ENCODE measurements at regions not wholly inside any gene's neighbourhood (a gene's known extent, or its start where the extent isn't known, plus 50 kb on each side); places are given as distances from the start of the nearest gene placed in this dataset.
"Not testable (repeated sequence)": the region's sequence is repeated elsewhere in the genome, so short reads cannot be mapped to it uniquely, and the experiment has no call there.

GRCh38 chr19:29154163-29154562, 58.8 kb downstream of the UQCRFS1 start:
- Histone ChIP-seq H3K36me3 (ENCODE audit: control insufficient read depth in 4 of 4, insufficient read depth in 4 of 4, low read length in 3 of 4) (no peaks in the 10 kb centered on the region), H3K9me3 (ENCODE audit: control extremely low read depth in 1 of 5, control insufficient read depth in 4 of 5, insufficient read depth in 2 of 5, low read depth in 1 of 5, low read length in 4 of 5) (peaks cover 3 to 31% (median 10%) of the 10 kb centered on the region in 5 experiments), H3K4me1 (ENCODE audit: control extremely low read depth in 1 of 4, control insufficient read depth in 4 of 4, insufficient read depth in 4 of 4, low read length in 3 of 4) (no peaks in the 10 kb centered on the region), H3K27ac (ENCODE audit: insufficient read depth in 1 of 2, low read depth in 1 of 2, low read length in 2 of 2, poor library complexity in 1 of 2, severe bottlenecking in 2 of 2) (no peak overlapping the region), H3K4me3 (ENCODE audit: control insufficient read depth in 1 of 7, extremely low read depth in 1 of 7, insufficient read depth in 4 of 7, low read depth in 2 of 7, low read length in 6 of 7) (no peak overlapping the region), H3K27me3 (replicated peaks in 2 of 5; ENCODE audit: control insufficient read depth in 4 of 5, insufficient read depth in 5 of 5, low read length in 4 of 5) (no peaks in the 10 kb centered on the region)
- 100% methylated on average over 1 of the region's 3 CpGs for WGBS (ENCODE audit: insufficient coverage)
- CTCF ChIA-PET: no interaction called here
- POLR2A ChIA-PET: no interaction called here
- no peak for DNase-seq

- no peaks in the 10 kb centered on the region for H3K36me3 ChIP-seq (ENCODE audit: control insufficient read depth in 4 of 4, insufficient read depth in 4 of 4, low read length in 3 of 4)
- 57% methylated on average over 4 of the region's 4 CpGs for WGBS (ENCODE audit: insufficient coverage)
- peaks cover 0 to 8% (median 3%) of the 10 kb centered on the region in 5 experiments for H3K9me3 ChIP-seq (ENCODE audit: control extremely low read depth in 1 of 5, control insufficient read depth in 4 of 5, insufficient read depth in 2 of 5, low read depth in 1 of 5, low read length in 4 of 5)
- ChIA-PET POLR2A (no interaction called here), CTCF (no interaction called here)
- H3K4me1 ChIP-seq (ENCODE audit: control extremely low read depth in 1 of 4, control insufficient read depth in 4 of 4, insufficient read depth in 4 of 4, low read length in 3 of 4): no peaks in the 10 kb centered on the region
- H3K4me3 ChIP-seq (ENCODE audit: control insufficient read depth in 1 of 7, extremely low read depth in 1 of 7, insufficient read depth in 4 of 7, low read depth in 2 of 7, low read length in 6 of 7): no peak overlapping the region
- DNase-seq: no peak
- no peak overlapping the region for H3K27ac ChIP-seq (ENCODE audit: insufficient read depth in 1 of 2, low read depth in 1 of 2, low read length in 2 of 2, poor library complexity in 1 of 2, severe bottlenecking in 2 of 2)
- H3K27me3 ChIP-seq (replicated peaks in 2 of 5; ENCODE audit: control insufficient read depth in 4 of 5, insufficient read depth in 5 of 5, low read length in 4 of 5): peaks cover 0 to 2% (median 0%) of the 10 kb centered on the region in 5 experiments
Measured at GRCh38 chr19:29145756-29146155, 67.2 kb downstream of the UQCRFS1 start.

DNA sequence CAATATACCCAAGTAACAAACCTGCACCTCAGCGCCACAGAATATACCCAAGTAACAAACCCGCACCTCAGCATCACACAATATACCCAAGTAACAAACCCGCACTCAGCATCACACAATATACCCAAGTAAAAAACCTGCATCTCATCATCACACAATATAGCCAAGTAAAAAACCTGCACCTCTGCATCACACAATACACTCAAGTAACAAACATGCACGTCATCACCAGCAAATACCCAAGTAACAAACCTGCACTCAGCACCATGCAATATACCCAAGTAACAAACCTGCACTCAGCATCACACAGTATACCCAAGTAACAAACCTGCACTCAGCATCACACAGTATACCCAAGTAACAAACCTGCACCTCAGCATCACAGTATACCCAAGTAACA, 69.8 kb downstream of the UQCRFS1 start:
- CTCF ChIA-PET: no interaction called here
- Histone ChIP-seq H3K4me3 (ENCODE audit: control insufficient read depth in 1 of 7, extremely low read depth in 1 of 7, insufficient read depth in 4 of 7, low read depth in 2 of 7, low read length in 6 of 7) (no peak overlapping the region), H3K27ac (ENCODE audit: insufficient read depth in 1 of 2, low read depth in 1 of 2, low read length in 2 of 2, poor library complexity in 1 of 2, severe bottlenecking in 2 of 2) (no peak overlapping the region), H3K27me3 (replicated peaks in 2 of 5; ENCODE audit: control insufficient read depth in 4 of 5, insufficient read depth in 5 of 5, low read length in 4 of 5) (peaks cover 0 to 2% (median 0%) of the 10 kb centered on the region in 5 experiments), H3K4me1 (ENCODE audit: control extremely low read depth in 1 of 4, control insufficient read depth in 4 of 4, insufficient read depth in 4 of 4, low read length in 3 of 4) (no peaks in the 10 kb centered on the region), H3K9me3 (ENCODE audit: control extremely low read depth in 1 of 5, control insufficient read depth in 4 of 5, insufficient read depth in 2 of 5, low read depth in 1 of 5, low read length in 4 of 5) (peaks cover 4 to 29% (median 20%) of the 10 kb centered on the region in 5 experiments), H3K36me3 (ENCODE audit: control insufficient read depth in 4 of 4, insufficient read depth in 4 of 4, low read length in 3 of 4) (no peaks in the 10 kb centered on the region)
- 93% methylated on average over 4 of the region's 4 CpGs for WGBS (ENCODE audit: insufficient coverage)
- POLR2A ChIA-PET: no interaction called here
- DNase-seq: no peak

GRCh38 chr19:29139227-29139626, 73.7 kb downstream of the UQCRFS1 start:
- ChIA-PET POLR2A (no interaction called here), CTCF (no interaction called here)
- Histone ChIP-seq H3K27me3 (replicated peaks in 2 of 5; ENCODE audit: control insufficient read depth in 4 of 5, insufficient read depth in 5 of 5, low read length in 4 of 5) (no peaks in the 10 kb centered on the region), H3K36me3 (ENCODE audit: control insufficient read depth in 4 of 4, insufficient read depth in 4 of 4, low read length in 3 of 4) (no peaks in the 10 kb centered on the region), H3K27ac (ENCODE audit: insufficient read depth in 1 of 2, low read depth in 1 of 2, low read length in 2 of 2, poor library complexity in 1 of 2, severe bottlenecking in 2 of 2) (no peak overlapping the region), H3K4me3 (ENCODE audit: control insufficient read depth in 1 of 7, extremely low read depth in 1 of 7, insufficient read depth in 4 of 7, low read depth in 2 of 7, low read length in 6 of 7) (no peak overlapping the region), H3K9me3 (ENCODE audit: control extremely low read depth in 1 of 5, control insufficient read depth in 4 of 5, insufficient read depth in 2 of 5, low read depth in 1 of 5, low read length in 4 of 5) (peaks cover 4 to 29% (median 20%) of the 10 kb centered on the region in 5 experiments), H3K4me1 (ENCODE audit: control extremely low read depth in 1 of 4, control insufficient read depth in 4 of 4, insufficient read depth in 4 of 4, low read length in 3 of 4) (no peaks in the 10 kb centered on the region)
- peak in 2 of 3 donors; percentile 4 to 7 for DNase-seq

- H3K36me3 ChIP-seq (ENCODE audit: control insufficient read depth in 4 of 4, insufficient read depth in 4 of 4, low read length in 3 of 4); H3K27ac ChIP-seq (ENCODE audit: insufficient read depth in 1 of 2, low read depth in 1 of 2, low read length in 2 of 2, poor library complexity in 1 of 2, severe bottlenecking in 2 of 2); POLR2A ChIA-PET; H3K4me3 ChIP-seq (ENCODE audit: control insufficient read depth in 1 of 7, extremely low read depth in 1 of 7, insufficient read depth in 4 of 7, low read depth in 2 of 7, low read length in 6 of 7); H3K4me1 ChIP-seq (ENCODE audit: control extremely low read depth in 1 of 4, control insufficient read depth in 4 of 4, insufficient read depth in 4 of 4, low read length in 3 of 4); H3K27me3 ChIP-seq (replicated peaks in 2 of 5; ENCODE audit: control insufficient read depth in 4 of 5, insufficient read depth in 5 of 5, low read length in 4 of 5); DNase-seq; CTCF ChIA-PET: not testable (repeated sequence)
- WGBS (ENCODE audit: insufficient coverage): no CpG with 5 or more reads among the region's 3 CpGs
- peaks cover 4 to 29% (median 20%) of the 10 kb centered on the region in 5 experiments for H3K9me3 ChIP-seq (ENCODE audit: control extremely low read depth in 1 of 5, control insufficient read depth in 4 of 5, insufficient read depth in 2 of 5, low read depth in 1 of 5, low read length in 4 of 5)
Measured at GRCh38 chr19:29138206-29138605, 74.7 kb downstream of the UQCRFS1 start.

DNA sequence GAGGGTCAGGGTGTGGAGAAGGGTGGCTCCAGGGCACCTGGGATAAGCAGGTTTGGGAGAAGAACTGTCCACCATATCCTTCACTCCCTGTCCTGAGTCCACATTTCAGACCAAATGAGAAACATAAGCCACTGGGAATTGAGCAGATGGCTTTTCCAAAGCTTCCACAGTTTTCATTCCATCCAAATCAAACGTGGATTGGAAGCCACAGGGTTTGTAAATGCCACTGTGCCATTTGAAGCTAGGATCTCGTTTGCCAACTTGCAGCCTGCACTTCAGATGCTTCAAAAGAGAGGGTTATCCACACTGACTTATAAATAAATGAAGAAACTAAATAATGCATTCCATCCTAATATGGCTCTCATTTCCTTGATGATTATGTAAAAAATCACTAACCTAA, 81.5 kb downstream of the UQCRFS1 start:
- no peaks in the 10 kb centered on the region for H3K36me3 ChIP-seq (ENCODE audit: control insufficient read depth in 4 of 4, insufficient read depth in 4 of 4, low read length in 3 of 4)
- H3K27me3 ChIP-seq (replicated peaks in 2 of 5; ENCODE audit: control insufficient read depth in 4 of 5, insufficient read depth in 5 of 5, low read length in 4 of 5): no peaks in the 10 kb centered on the region
- DNase-seq: no peak
- no peak overlapping the region for H3K4me3 ChIP-seq (ENCODE audit: control insufficient read depth in 1 of 7, extremely low read depth in 1 of 7, insufficient read depth in 4 of 7, low read depth in 2 of 7, low read length in 6 of 7)
- WGBS (ENCODE audit: insufficient coverage): 59% methylated on average over 2 of the region's 2 CpGs
- CTCF ChIA-PET: no interaction called here
- no peaks in the 10 kb centered on the region for H3K4me1 ChIP-seq (ENCODE audit: control extremely low read depth in 1 of 4, control insufficient read depth in 4 of 4, insufficient read depth in 4 of 4, low read length in 3 of 4)
- POLR2A ChIA-PET: no interaction called here
- H3K9me3 ChIP-seq (ENCODE audit: control extremely low read depth in 1 of 5, control insufficient read depth in 4 of 5, insufficient read depth in 2 of 5, low read depth in 1 of 5, low read length in 4 of 5): peaks cover 0 to 8% (median 0%) of the 10 kb centered on the region in 5 experiments
- H3K27ac ChIP-seq (ENCODE audit: insufficient read depth in 1 of 2, low read depth in 1 of 2, low read length in 2 of 2, poor library complexity in 1 of 2, severe bottlenecking in 2 of 2): no peak overlapping the region

DNA sequence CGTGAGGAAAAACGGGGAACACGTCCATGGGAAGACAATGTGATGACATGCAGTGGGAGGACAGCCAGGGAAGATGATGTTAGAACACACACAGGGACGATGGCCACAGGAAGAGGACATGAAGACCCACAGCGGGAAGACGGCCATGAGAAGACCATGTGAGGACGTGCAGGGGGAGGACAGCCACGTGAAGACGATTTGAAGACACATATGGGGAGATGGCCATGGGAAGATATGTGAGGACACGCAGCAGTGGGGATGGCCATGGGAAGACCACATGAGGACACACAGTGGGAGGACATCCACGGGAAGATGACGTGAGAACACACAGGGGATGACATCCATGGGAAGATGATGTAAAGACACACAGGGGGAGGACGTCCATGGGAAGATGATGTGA, 83.8 kb downstream of the UQCRFS1 start:
- ChIA-PET CTCF (no interaction called here), POLR2A (no interaction called here)
- no peak for DNase-seq
- WGBS (ENCODE audit: insufficient coverage): 92% methylated on average over 13 of the region's 13 CpGs
- H3K27ac ChIP-seq (ENCODE audit: insufficient read depth in 1 of 2, low read depth in 1 of 2, low read length in 2 of 2, poor library complexity in 1 of 2, severe bottlenecking in 2 of 2): no peak overlapping the region
- no peak overlapping the region for H3K4me3 ChIP-seq (ENCODE audit: control insufficient read depth in 1 of 7, extremely low read depth in 1 of 7, insufficient read depth in 4 of 7, low read depth in 2 of 7, low read length in 6 of 7)
- H3K9me3 ChIP-seq (ENCODE audit: control extremely low read depth in 1 of 5, control insufficient read depth in 4 of 5, insufficient read depth in 2 of 5, low read depth in 1 of 5, low read length in 4 of 5): peaks cover 0 to 8% (median 0%) of the 10 kb centered on the region in 5 experiments
- no peaks in the 10 kb centered on the region for H3K36me3 ChIP-seq (ENCODE audit: control insufficient read depth in 4 of 4, insufficient read depth in 4 of 4, low read length in 3 of 4)
- H3K4me1 ChIP-seq (ENCODE audit: control extremely low read depth in 1 of 4, control insufficient read depth in 4 of 4, insufficient read depth in 4 of 4, low read length in 3 of 4): no peaks in the 10 kb centered on the region
- no peaks in the 10 kb centered on the region for H3K27me3 ChIP-seq (replicated peaks in 2 of 5; ENCODE audit: control insufficient read depth in 4 of 5, insufficient read depth in 5 of 5, low read length in 4 of 5)

Data from common myeloid progenitor, CD34-positive (primary cell).